GM23338 (cell line): ENCODE measurements at regions not wholly inside any gene's neighbourhood (a gene's known extent, or its start where the extent isn't known, plus 50 kb on each side); places are given as distances from the start of the nearest gene placed in this dataset.

Source experiments
- ATAC-seq: fragments of 200-7000 bp; cut with Tn5 transposase; 3 replicates; pipeline ENCODE4 v1.9.1; 2020
- DNase-seq: peaks from one replicate; pipeline ENCODE4 v3.0.0-alpha.2; 2015; ENCODE audit warnings: low spot score
- H2AFZ ChIP-seq: fragments of 200-600 bp; sonication (generic); 2 replicates; pipeline ENCODE4 v1.8.0; 2016; ENCODE audit warnings: antibody characterized with exemption, mild to moderate bottlenecking, moderate library complexity
- H3F3A ChIP-seq: fragments of 200-600 bp; sonication (generic); replicated peaks from 2 replicates; pipeline ENCODE4 v1.8.0; 2017; ENCODE audit warnings: antibody characterized with exemption, mixed run types, low read depth
- H3K27ac ChIP-seq: fragments of 200-600 bp; sonication (generic); 2 replicates; pipeline ENCODE4 v1.6.1; 2016; ENCODE audit warnings: low read depth
- H3K27me3 ChIP-seq: fragments of 200-600 bp; sonication (generic); 2 replicates; pipeline ENCODE4 v1.8.0; 2016; ENCODE audit warnings: mild to moderate bottlenecking, mixed run types, moderate library complexity; ENCODE audit not compliant: insufficient read depth
- H3K36me3 ChIP-seq: fragments of 200-600 bp; sonication (generic); 2 replicates; pipeline ENCODE4 v1.8.0; 2016; ENCODE audit warnings: mild to moderate bottlenecking; ENCODE audit not compliant: insufficient read depth
- H3K4me1 ChIP-seq: fragments of 200-600 bp; sonication (generic); 2 replicates; pipeline ENCODE4 v1.8.0; 2016; ENCODE audit warnings: mild to moderate bottlenecking, moderate library complexity; ENCODE audit not compliant: insufficient read depth
- H3K4me2 ChIP-seq: fragments of 200-600 bp; sonication (generic); 2 replicates; pipeline ENCODE4 v1.7.1; 2017; ENCODE audit warnings: mixed run types
- H3K4me3 ChIP-seq: fragments of 200-600 bp; sonication (generic); 2 replicates; pipeline ENCODE4 v1.6.1; 2016; ENCODE audit warnings: mixed run types
- H3K79me2 ChIP-seq: fragments of 200-600 bp; sonication (generic); replicated peaks from 2 replicates; pipeline ENCODE4 v1.8.0; 2017; ENCODE audit warnings: mild to moderate bottlenecking; ENCODE audit not compliant: insufficient read depth
- H3K9me2 ChIP-seq: fragments of 200-600 bp; sonication (generic); 2 replicates; pipeline ENCODE4 v1.8.0; 2017; ENCODE audit not compliant: insufficient read depth
- H4K20me1 ChIP-seq: fragments of 200-600 bp; sonication (generic); replicated peaks from 2 replicates; pipeline ENCODE4 v1.8.0; 2017; ENCODE audit warnings: mild to moderate bottlenecking; ENCODE audit not compliant: insufficient read depth
- H3K27ac Mint-ChIP-seq: 2 replicates; pipeline ENCODE4 v1.8.0; 2020; ENCODE audit warnings: inconsistent platforms, mild to moderate bottlenecking, moderate library complexity, mixed read lengths
- H3K27me3 Mint-ChIP-seq: 3 replicates; pipeline ENCODE4 v1.8.0; 2022; ENCODE audit warnings: low read depth, mild to moderate bottlenecking, moderate library complexity, mixed read lengths, inconsistent platforms; ENCODE audit not compliant: insufficient read depth, poor library complexity
- H3K36me3 Mint-ChIP-seq: 3 replicates; pipeline ENCODE4 v1.8.0; 2021; ENCODE audit warnings: low read depth, mild to moderate bottlenecking, inconsistent platforms, moderate library complexity, mixed read lengths
- H3K4me1 Mint-ChIP-seq: 3 replicates; pipeline ENCODE4 v1.8.0; 2020; ENCODE audit warnings: mild to moderate bottlenecking, inconsistent platforms, mixed read lengths
- H3K4me3 Mint-ChIP-seq: 3 replicates; pipeline ENCODE4 v1.8.0; 2021; ENCODE audit warnings: moderate library complexity, mild to moderate bottlenecking, inconsistent platforms, mixed read lengths
- H3K9me3 Mint-ChIP-seq: 3 replicates; pipeline ENCODE4 v1.8.0; 2020; ENCODE audit warnings: moderate library complexity, mild to moderate bottlenecking, inconsistent platforms, mixed read lengths
- CREB1 ChIP-seq: fragments of 250-450 bp; sonication (Bioruptor Pico); IDR thresholded peaks from 2 replicates; pipeline ENCODE4 v1.5.0; 2020; ENCODE audit warnings: low read depth, mild to moderate bottlenecking, moderate library complexity
- EZH2 ChIP-seq: fragments of 200-600 bp; sonication (generic); IDR thresholded peaks from one replicate; pipeline ENCODE4 v1.8.0; 2017; ENCODE audit warnings: antibody characterized with exemption, mild to moderate bottlenecking, low read depth; ENCODE audit not compliant: unreplicated experiment
- EZH2phosphoT487 ChIP-seq: fragments of 200-600 bp; sonication (generic); IDR thresholded peaks from one replicate; pipeline ENCODE4 v1.8.1; 2018; ENCODE audit warnings: antibody characterized with exemption; ENCODE audit not compliant: unreplicated experiment
- JUNB ChIP-seq: IDR thresholded peaks from one replicate; pipeline ENCODE4 v1.6.1; 2016; ENCODE audit warnings: antibody characterized with exemption; ENCODE audit not compliant: unreplicated experiment
- NANOG ChIP-seq: IDR thresholded peaks from 2 replicates; pipeline ENCODE4 v1.6.1; 2016; ENCODE audit warnings: antibody characterized with exemption, borderline replicate concordance
- POLR2AphosphoS5 ChIP-seq: IDR thresholded peaks from 2 replicates; pipeline ENCODE4 v1.6.1; 2016; ENCODE audit warnings: antibody characterized with exemption, low read depth
- STAT1 ChIP-seq: IDR thresholded peaks from one replicate; pipeline ENCODE4 v1.6.1; 2016; ENCODE audit warnings: antibody characterized with exemption; ENCODE audit not compliant: unreplicated experiment
- ZNF114 ChIP-seq: fragments of 250-450 bp; sonication (Bioruptor Pico); IDR thresholded peaks from 2 replicates; pipeline ENCODE4 v1.5.0; 2020; ENCODE audit warnings: mild to moderate bottlenecking, moderate library complexity
- ZNF331 ChIP-seq: fragments of 250-450 bp; sonication (Bioruptor Pico); IDR thresholded peaks from 2 replicates; pipeline ENCODE4 v1.5.0; 2020; ENCODE audit warnings: low read depth, mild to moderate bottlenecking, moderate library complexity
- TF ChIP-seq, protein P1 (sequence below), 2 experiments: fragments of 200-600 bp in 1 of 2; sonication (generic) in 1 of 2; conservative IDR thresholded peaks; 2 replicates each; pipeline versions ENCODE4 v1.5.1 to v1.6.1; 2016 to 2017; ENCODE audit warnings: antibody characterized with exemption in 2 of 2, low read depth in 2 of 2, mild to moderate bottlenecking in 2 of 2, moderate library complexity in 1 of 2
- TF ChIP-seq, protein P2 (sequence below): fragments of 250-450 bp; sonication (Bioruptor Pico); IDR thresholded peaks from 2 replicates; pipeline ENCODE4 v1.5.0; 2020; ENCODE audit warnings: mild to moderate bottlenecking, moderate library complexity
- TF ChIP-seq, protein P3 (sequence below): IDR thresholded peaks from one replicate; pipeline ENCODE4 v1.6.1; 2018; ENCODE audit warnings: antibody characterized with exemption; ENCODE audit not compliant: unreplicated experiment
- TF ChIP-seq, protein P4 (sequence below): IDR thresholded peaks from 2 replicates; pipeline ENCODE4 v1.6.1; 2016; ENCODE audit warnings: antibody characterized with exemption

DNA sequence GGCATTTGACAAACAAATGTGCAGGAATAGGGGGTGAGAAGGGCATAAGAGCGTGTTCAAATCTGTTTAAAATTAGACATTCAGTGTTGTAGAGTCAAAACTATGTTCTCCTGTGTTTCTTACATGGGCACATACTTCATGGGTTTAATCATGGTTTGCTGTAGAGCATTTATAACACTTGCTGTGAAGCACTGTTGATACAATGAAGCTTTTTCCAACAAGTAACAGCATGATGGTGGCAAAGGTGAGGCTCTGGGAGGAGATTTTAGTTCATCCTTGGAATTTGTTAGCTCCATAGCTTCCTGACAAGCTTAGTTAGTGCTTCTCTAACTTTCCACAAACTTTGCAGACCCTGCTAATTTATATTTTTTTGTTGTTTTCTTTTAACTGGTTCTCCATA, 900.7 kb downstream of the TFAP2A start:
- no peak overlapping the region for H3K4me3 ChIP-seq
- no peak overlapping the region for H3K4me2 ChIP-seq
- ATAC-seq = no peak
- no peak overlapping the region for H3K27ac ChIP-seq
- H3K27me3 Mint-ChIP-seq = no peaks in the 10 kb centered on the region
- H3K79me2 ChIP-seq = no peaks in the 10 kb centered on the region
- no peaks in the 10 kb centered on the region; the same call in 2 of the 3 replicates for H3K9me3 Mint-ChIP-seq
- peaks cover 3% of the 10 kb centered on the region; the same call in 1 of the 3 replicates for H3K4me1 Mint-ChIP-seq
- no peaks in the 10 kb centered on the region for H3F3A ChIP-seq
- no peaks in the 10 kb centered on the region for H3K27me3 ChIP-seq
- H3K4me3 Mint-ChIP-seq = no peak overlapping the region
- H3K36me3 ChIP-seq = no peaks in the 10 kb centered on the region
- no peak for TF ChIP-seq STAT1
- TF ChIP-seq ZNF331 = no peak
- no peak for TF ChIP-seq NANOG
- TF ChIP-seq, protein P1, sequence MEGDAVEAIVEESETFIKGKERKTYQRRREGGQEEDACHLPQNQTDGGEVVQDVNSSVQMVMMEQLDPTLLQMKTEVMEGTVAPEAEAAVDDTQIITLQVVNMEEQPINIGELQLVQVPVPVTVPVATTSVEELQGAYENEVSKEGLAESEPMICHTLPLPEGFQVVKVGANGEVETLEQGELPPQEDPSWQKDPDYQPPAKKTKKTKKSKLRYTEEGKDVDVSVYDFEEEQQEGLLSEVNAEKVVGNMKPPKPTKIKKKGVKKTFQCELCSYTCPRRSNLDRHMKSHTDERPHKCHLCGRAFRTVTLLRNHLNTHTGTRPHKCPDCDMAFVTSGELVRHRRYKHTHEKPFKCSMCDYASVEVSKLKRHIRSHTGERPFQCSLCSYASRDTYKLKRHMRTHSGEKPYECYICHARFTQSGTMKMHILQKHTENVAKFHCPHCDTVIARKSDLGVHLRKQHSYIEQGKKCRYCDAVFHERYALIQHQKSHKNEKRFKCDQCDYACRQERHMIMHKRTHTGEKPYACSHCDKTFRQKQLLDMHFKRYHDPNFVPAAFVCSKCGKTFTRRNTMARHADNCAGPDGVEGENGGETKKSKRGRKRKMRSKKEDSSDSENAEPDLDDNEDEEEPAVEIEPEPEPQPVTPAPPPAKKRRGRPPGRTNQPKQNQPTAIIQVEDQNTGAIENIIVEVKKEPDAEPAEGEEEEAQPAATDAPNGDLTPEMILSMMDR (conservative IDR thresholded peaks at IDR 0.05; ENCODE audit: low read depth in 2 of 2) = no peak
- TF ChIP-seq, protein P2, sequence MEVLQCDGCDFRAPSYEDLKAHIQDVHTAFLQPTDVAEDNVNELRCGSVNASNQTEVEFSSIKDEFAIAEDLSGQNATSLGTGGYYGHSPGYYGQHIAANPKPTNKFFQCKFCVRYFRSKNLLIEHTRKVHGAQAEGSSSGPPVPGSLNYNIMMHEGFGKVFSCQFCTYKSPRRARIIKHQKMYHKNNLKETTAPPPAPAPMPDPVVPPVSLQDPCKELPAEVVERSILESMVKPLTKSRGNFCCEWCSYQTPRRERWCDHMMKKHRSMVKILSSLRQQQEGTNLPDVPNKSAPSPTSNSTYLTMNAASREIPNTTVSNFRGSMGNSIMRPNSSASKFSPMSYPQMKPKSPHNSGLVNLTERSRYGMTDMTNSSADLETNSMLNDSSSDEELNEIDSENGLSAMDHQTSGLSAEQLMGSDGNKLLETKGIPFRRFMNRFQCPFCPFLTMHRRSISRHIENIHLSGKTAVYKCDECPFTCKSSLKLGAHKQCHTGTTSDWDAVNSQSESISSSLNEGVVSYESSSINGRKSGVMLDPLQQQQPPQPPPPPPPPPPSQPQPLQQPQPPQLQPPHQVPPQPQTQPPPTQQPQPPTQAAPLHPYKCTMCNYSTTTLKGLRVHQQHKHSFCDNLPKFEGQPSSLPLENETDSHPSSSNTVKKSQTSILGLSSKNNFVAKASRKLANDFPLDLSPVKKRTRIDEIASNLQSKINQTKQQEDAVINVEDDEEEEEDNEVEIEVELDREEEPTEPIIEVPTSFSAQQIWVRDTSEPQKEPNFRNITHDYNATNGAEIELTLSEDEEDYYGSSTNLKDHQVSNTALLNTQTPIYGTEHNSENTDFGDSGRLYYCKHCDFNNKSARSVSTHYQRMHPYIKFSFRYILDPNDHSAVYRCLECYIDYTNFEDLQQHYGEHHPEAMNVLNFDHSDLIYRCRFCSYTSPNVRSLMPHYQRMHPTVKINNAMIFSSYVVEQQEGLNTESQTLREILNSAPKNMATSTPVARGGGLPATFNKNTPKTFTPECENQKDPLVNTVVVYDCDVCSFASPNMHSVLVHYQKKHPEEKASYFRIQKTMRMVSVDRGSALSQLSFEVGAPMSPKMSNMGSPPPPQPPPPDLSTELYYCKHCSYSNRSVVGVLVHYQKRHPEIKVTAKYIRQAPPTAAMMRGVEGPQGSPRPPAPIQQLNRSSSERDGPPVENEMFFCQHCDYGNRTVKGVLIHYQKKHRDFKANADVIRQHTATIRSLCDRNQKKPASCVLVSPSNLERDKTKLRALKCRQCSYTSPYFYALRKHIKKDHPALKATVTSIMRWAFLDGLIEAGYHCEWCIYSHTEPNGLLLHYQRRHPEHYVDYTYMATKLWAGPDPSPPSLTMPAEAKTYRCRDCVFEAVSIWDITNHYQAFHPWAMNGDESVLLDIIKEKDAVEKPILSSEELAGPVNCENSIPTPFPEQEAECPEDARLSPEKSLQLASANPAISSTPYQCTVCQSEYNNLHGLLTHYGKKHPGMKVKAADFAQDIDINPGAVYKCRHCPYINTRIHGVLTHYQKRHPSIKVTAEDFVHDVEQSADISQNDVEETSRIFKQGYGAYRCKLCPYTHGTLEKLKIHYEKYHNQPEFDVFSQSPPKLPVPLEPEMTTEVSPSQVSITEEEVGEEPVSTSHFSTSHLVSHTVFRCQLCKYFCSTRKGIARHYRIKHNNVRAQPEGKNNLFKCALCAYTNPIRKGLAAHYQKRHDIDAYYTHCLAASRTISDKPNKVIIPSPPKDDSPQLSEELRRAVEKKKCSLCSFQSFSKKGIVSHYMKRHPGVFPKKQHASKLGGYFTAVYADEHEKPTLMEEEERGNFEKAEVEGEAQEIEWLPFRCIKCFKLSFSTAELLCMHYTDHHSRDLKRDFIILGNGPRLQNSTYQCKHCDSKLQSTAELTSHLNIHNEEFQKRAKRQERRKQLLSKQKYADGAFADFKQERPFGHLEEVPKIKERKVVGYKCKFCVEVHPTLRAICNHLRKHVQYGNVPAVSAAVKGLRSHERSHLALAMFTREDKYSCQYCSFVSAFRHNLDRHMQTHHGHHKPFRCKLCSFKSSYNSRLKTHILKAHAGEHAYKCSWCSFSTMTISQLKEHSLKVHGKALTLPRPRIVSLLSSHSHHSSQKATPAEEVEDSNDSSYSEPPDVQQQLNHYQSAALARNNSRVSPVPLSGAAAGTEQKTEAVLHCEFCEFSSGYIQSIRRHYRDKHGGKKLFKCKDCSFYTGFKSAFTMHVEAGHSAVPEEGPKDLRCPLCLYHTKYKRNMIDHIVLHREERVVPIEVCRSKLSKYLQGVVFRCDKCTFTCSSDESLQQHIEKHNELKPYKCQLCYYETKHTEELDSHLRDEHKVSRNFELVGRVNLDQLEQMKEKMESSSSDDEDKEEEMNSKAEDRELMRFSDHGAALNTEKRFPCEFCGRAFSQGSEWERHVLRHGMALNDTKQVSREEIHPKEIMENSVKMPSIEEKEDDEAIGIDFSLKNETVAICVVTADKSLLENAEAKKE = no peak
- TF ChIP-seq CREB1 = no peak
- TF ChIP-seq EZH2phosphoT487 = no peak
- TF ChIP-seq, protein P3, sequence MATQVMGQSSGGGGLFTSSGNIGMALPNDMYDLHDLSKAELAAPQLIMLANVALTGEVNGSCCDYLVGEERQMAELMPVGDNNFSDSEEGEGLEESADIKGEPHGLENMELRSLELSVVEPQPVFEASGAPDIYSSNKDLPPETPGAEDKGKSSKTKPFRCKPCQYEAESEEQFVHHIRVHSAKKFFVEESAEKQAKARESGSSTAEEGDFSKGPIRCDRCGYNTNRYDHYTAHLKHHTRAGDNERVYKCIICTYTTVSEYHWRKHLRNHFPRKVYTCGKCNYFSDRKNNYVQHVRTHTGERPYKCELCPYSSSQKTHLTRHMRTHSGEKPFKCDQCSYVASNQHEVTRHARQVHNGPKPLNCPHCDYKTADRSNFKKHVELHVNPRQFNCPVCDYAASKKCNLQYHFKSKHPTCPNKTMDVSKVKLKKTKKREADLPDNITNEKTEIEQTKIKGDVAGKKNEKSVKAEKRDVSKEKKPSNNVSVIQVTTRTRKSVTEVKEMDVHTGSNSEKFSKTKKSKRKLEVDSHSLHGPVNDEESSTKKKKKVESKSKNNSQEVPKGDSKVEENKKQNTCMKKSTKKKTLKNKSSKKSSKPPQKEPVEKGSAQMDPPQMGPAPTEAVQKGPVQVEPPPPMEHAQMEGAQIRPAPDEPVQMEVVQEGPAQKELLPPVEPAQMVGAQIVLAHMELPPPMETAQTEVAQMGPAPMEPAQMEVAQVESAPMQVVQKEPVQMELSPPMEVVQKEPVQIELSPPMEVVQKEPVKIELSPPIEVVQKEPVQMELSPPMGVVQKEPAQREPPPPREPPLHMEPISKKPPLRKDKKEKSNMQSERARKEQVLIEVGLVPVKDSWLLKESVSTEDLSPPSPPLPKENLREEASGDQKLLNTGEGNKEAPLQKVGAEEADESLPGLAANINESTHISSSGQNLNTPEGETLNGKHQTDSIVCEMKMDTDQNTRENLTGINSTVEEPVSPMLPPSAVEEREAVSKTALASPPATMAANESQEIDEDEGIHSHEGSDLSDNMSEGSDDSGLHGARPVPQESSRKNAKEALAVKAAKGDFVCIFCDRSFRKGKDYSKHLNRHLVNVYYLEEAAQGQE = no peak
- no peak for TF ChIP-seq ZNF114
- no peak for TF ChIP-seq JUNB
- TF ChIP-seq, protein P4, sequence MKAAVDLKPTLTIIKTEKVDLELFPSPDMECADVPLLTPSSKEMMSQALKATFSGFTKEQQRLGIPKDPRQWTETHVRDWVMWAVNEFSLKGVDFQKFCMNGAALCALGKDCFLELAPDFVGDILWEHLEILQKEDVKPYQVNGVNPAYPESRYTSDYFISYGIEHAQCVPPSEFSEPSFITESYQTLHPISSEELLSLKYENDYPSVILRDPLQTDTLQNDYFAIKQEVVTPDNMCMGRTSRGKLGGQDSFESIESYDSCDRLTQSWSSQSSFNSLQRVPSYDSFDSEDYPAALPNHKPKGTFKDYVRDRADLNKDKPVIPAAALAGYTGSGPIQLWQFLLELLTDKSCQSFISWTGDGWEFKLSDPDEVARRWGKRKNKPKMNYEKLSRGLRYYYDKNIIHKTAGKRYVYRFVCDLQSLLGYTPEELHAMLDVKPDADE = no peak
- TF ChIP-seq POLR2AphosphoS5 = no peak
- TF ChIP-seq EZH2 = no peak
- H3K27ac Mint-ChIP-seq = no peak overlapping the region
- H2AFZ ChIP-seq = no peak overlapping the region
- no peaks in the 10 kb centered on the region for H3K36me3 Mint-ChIP-seq
- no peak for DNase-seq
- H4K20me1 ChIP-seq = no peaks in the 10 kb centered on the region
- H3K4me1 ChIP-seq = peaks cover 8% of the 10 kb centered on the region; the same call in 1 of the 2 replicates
- no peaks in the 10 kb centered on the region for H3K9me2 ChIP-seq
